ENCODE measurements at regions not wholly inside any gene's neighbourhood (a gene's known extent, or its start where the extent isn't known, plus 50 kb on each side); places are given as distances from the start of the nearest gene placed in this dataset.

GRCh38 chr20:56801971-56802755 lies 173.1 kb downstream of the TFAP2C start:
- DNase-seq = no peak

GRCh38 chr20:56802805-56803204 lies 173.7 kb downstream of the TFAP2C start:
- DNase-seq = no peak

GRCh38 chr20:56805313-56805712 lies 176.2 kb downstream of the TFAP2C start:
- no peak for DNase-seq

GRCh38 chr20:56805966-56806365 lies 176.9 kb downstream of the TFAP2C start:
- DNase-seq = no peak

- DNase-seq = no peak
Observed at GRCh38 chr20:56806952-56807517, 177.9 kb downstream of the TFAP2C start.

GRCh38 chr20:56808117-56808725 lies 179.1 kb downstream of the TFAP2C start:
- no peak for DNase-seq

- DNase-seq = no peak
Observed at GRCh38 chr20:56808732-56809131, 179.6 kb downstream of the TFAP2C start.

- no peak for DNase-seq
Observed at GRCh38 chr20:56809668-56810067, 180.6 kb downstream of the TFAP2C start.

GRCh38 chr20:56810141-56810540 lies 181.0 kb downstream of the TFAP2C start:
- no peak for DNase-seq

GRCh38 chr20:56815796-56816195 lies 186.7 kb downstream of the TFAP2C start:
- no peak for DNase-seq

GRCh38 chr20:56816349-56816748 lies 187.2 kb downstream of the TFAP2C start:
- DNase-seq = no peak

GRCh38 chr20:56817780-56818675 lies 188.9 kb downstream of the TFAP2C start:
- DNase-seq = no peak

- DNase-seq = no peak
Observed at GRCh38 chr20:56820984-56821383, 191.9 kb downstream of the TFAP2C start.

GRCh38 chr20:56826306-56826704 lies 197.2 kb downstream of the TFAP2C start:
- DNase-seq = no peak

GRCh38 chr20:56826705-56827665 lies 197.9 kb downstream of the TFAP2C start:
- no peak for DNase-seq

- no peak for DNase-seq
Observed at GRCh38 chr20:56827763-56828162, 198.7 kb downstream of the TFAP2C start.

GRCh38 chr20:56828402-56828801 lies 199.3 kb downstream of the TFAP2C start:
- no peak for DNase-seq

- DNase-seq = no peak
Observed at GRCh38 chr20:56829788-56830385, 200.8 kb downstream of the TFAP2C start.

GRCh38 chr20:56831795-56832194 lies 202.7 kb downstream of the TFAP2C start:
- no peak for DNase-seq

GRCh38 chr20:56833427-56833826 lies 204.3 kb downstream of the TFAP2C start:
- DNase-seq = no peak
